NK-92 treated with Interleukin-12 subunit alpha and Interleukin-12 subunit beta, amount 100 ng/mL, for 24 hours (cell line): ENCODE measurements at regions not wholly inside any gene's neighbourhood (a gene's known extent, or its start where the extent isn't known, plus 50 kb on each side); places are given as distances from the start of the nearest gene placed in this dataset.

Experiments
- DNase-seq: peaks from one replicate; lab custom pipeline; 2025; lab: John Stamatoyannopoulos, UW

DNA sequence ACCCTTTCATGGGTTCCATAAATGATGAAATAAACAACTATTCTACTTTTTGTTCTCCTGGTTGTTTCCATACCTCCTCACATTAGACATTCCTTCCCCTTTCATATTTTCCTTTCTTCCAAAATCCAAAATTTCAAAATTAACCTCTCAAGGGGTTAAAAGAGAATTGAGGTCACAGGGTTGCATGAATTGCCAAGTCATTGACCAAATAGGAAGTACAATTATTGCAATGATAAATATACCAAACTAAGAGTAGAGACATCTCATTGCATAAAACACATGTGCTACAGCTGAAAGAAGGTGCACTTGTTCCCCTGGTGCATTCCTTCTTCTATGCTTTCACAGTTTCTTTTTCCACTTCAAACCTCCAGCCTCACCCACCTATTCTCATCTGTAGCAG lies 136.1 kb downstream of the KCTD12 start:
- DNase-seq, result no peak

- DNase-seq, result no peak
Measured at GRCh38 chr13:76745261-76746200, 140.7 kb downstream of the KCTD12 start.

DNA sequence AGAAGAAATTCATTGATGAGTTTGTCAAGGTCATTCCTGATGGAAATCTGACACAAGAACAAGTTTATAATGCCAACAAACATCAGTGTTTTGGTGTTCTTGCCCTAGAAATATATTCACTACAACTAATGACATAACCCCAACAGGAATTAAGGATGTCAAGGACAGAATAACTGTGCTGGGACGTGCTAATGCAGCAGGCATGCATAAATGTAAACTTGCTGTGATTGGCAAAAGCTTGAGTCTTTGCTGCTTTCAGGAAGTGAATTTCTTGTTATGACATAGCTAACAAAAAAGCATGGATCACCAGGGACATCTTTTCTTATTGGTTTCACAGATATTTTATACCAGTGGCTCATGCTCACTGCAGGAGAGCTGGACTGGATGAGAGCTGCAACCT lies 144.6 kb downstream of the KCTD12 start:
- no peak for DNase-seq

DNA sequence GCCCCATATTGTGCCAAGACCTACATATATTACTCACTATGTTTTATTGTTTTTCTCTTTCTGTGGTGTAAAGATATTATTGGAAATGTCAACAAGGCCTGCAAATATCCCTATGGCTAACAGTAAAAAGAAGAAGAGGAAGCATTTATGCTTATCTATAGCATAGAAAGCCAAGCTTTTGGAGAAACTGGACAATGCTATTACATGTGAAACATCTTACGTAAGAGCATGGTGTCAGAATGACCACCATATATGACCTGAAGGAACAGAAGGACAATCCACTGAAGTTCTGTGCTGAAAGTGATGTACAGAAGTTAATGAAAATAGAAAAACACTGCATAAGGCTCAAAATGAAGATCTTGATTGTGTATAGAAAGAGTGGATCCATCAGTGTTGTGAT lies 145.2 kb downstream of the KCTD12 start:
- no peak for DNase-seq

DNA sequence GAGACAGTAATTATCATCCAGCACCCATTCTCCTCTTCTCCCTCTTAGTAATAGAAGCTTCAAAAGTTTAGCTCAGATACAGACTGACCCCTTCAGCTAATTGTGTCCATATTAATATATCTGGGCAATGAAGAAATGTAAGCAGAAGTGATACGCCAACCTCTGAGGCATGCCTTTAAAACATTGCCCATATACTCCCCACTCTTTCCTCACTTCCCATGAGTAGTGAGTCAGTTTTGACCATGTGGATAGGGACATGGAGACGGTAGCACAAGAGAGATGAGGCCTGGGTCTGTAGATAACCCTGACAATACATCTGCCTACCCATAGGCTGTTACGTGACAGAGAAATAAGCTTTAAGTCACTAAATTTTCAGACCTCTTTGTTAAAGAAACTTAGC lies 147.6 kb downstream of the KCTD12 start:
- no peak for DNase-seq

DNA sequence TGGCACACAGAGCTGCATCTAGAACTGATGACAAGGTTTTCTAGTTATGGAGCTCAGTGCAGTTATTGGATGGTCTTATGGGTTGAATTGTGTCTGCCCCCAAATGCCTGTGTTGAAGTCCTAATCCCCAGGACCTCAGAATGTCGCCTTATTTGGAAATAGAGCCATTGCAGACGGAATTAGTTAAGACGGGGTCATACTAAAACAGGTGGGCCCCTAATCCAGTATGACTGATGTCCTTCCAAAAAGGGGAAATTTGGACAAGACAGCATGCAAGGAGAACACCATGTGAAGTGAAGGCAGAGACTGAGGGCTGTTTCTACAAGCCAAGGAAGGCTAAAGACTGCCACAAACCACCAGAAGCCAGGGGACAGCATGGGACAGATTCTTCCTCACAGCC lies 148.7 kb downstream of the KCTD12 start:
- no peak for DNase-seq

GRCh38 chr13:76735641-76736040 lies 150.6 kb downstream of the KCTD12 start:
- DNase-seq, result no peak

- no peak for DNase-seq
Measured at GRCh38 chr13:76733671-76734070, 152.5 kb downstream of the KCTD12 start.

- no peak for DNase-seq
Measured at GRCh38 chr13:76732367-76732766, 153.8 kb downstream of the KCTD12 start.

- DNase-seq, result no peak
Measured at GRCh38 chr13:76730220-76730619, 156.0 kb downstream of the KCTD12 start.

GRCh38 chr13:76729691-76730090 lies 156.5 kb downstream of the KCTD12 start:
- no peak for DNase-seq

- no peak for DNase-seq
Measured at GRCh38 chr13:76725896-76726295, 160.3 kb downstream of the KCTD12 start.

- no peak for DNase-seq
Measured at GRCh38 chr13:76725211-76725610, 161.0 kb downstream of the KCTD12 start.

GRCh38 chr13:76724421-76724820 lies 161.8 kb downstream of the KCTD12 start:
- no peak for DNase-seq

GRCh38 chr13:76723551-76724232 lies 162.5 kb downstream of the KCTD12 start:
- DNase-seq, result no peak

DNA sequence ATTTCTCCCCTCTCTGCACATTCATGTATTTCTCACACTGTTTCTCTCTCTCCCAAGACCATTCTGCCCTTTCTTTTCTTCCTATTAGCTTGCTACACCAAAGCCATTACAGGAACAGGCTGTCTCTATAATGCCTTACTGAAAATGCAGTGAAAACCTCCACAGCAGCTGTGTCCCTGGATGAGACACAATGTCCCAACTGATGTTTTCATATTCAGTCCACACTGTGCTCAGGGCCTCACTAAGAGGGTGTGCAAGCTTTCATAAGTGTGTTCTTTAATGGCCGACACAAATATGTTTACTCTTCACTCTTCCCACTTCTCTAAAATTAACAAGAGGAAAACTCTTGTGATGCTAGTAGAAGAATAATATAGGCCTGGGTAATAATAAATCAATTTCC lies 163.4 kb downstream of the KCTD12 start:
- DNase-seq, result no peak

GRCh38 chr13:76720821-76721220 lies 165.4 kb downstream of the KCTD12 start:
- no peak for DNase-seq

- DNase-seq, result no peak
Measured at GRCh38 chr13:76720416-76720815, 165.8 kb downstream of the KCTD12 start.

DNA sequence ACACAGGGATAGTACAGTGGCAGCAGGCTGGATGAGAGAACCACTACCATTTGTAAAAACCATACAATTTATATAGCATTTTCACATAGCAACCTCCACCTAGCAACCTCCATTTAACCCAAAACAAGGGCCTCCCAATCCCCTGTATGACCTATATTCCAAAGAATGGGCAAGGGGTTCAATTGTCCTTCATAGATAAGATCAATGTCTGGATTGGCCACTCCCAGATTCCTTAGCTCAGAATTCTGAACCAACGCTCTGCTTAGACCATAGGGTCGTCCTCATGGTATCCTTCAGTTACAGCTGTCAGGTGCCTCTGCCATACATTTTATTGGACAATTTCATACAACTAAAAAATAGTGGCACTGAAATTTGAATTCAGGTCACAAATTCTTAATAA lies 166.2 kb downstream of the KCTD12 start:
- no peak for DNase-seq

- no peak for DNase-seq
Measured at GRCh38 chr13:76717092-76717491, 169.1 kb downstream of the KCTD12 start.

- DNase-seq, result no peak
Measured at GRCh38 chr13:76715621-76716020, 170.6 kb downstream of the KCTD12 start.

DNA sequence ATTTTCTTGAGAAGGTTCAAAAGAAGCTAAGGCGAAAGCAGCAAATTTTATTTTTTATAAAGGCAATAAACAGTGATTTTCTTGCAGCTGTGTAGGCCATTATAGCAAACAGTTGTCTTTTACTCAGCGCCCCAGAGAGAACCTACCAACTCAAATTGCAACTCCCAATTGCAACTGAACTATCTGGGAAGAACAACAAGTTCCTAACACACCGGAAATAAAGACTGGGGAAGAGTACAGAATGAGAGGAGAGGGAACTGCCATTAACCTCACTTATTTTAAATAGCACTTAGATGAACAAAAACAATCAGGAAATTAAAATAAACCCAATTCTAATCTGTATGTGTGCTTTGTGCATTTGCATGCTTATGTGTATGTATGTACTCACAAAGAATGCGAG lies 171.1 kb downstream of the KCTD12 start:
- DNase-seq, result no peak

GRCh38 chr13:76713280-76713679 lies 172.9 kb downstream of the KCTD12 start:
- no peak for DNase-seq
